Coronary artery (tissue), 2 donors: ENCODE measurements at regions not wholly inside any gene's neighbourhood (a gene's known extent, or its start where the extent isn't known, plus 50 kb on each side); places are given as distances from the start of the nearest gene placed in this dataset.

ENCODE experiments used
- DNase-seq: peaks from one replicate; pipeline ENCODE4 v3.0.0-alpha.2; 2017; ENCODE audit warnings: low spot score
- H3K27ac ChIP-seq, 2 donors: fragments of 200-600 bp; sonication (generic); one replicate each; pipeline ENCODE4 v1.5.1; 2016 to 2019
- H3K4me3 ChIP-seq: fragments of 200-600 bp; sonication (generic); 2 replicates; pipeline ENCODE4 v1.5.1; 2016; ENCODE audit warnings: mild to moderate bottlenecking, moderate library complexity
- CTCF ChIP-seq: fragments of 200-600 bp; sonication (generic); IDR thresholded peaks from one replicate; pipeline ENCODE4 v1.5.1; 2019; ENCODE audit warnings: antibody characterized with exemption

DNA sequence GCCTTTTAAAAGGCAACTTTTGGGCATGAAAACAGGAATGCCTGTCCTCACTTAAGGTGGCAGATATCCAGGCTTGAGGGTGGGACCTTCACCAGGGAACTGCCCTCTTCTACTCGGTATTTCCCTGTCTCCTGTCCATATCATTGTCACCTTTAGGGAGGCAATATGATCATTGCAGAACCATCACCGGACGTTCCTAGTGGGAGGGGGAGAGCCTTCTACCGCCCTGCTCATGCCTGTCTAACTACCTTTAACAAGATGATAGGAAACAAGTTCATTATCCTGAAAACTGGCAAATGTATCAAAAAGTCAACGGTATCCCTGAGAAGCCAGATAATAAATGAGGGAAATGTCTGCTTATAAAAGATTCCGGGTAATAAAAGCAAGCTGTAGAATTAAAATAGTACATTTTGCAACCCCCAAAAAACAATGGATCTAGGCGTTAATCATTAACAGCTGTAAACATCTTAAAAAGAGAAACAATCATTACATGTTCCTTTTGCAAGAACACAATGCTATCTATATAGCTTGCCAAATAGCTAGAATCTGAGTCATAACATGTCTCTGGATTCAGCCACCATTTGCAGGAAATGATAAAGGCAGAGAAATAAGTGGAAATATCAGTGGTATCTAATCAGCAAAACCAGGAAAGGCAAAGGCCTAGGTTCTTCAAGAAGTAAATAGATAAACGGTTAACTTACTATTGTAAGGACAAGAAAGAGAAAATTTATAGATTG lies 852.9 kb upstream of the ADGRL4 start:
- peak overlapping the region in 1 of 2 donors; percentile 22 for H3K27ac ChIP-seq
- no peak overlapping the region for H3K4me3 ChIP-seq
- no peak for DNase-seq
- TF ChIP-seq CTCF: no peak

- no peak overlapping the region for H3K4me3 ChIP-seq
- H3K27ac ChIP-seq: no peak overlapping the region
- no peak for TF ChIP-seq CTCF
- no peak for DNase-seq
These were observed 845.5 kb upstream of the ADGRL4 start for GRCh38 chr1:79852004-79852403.

DNA sequence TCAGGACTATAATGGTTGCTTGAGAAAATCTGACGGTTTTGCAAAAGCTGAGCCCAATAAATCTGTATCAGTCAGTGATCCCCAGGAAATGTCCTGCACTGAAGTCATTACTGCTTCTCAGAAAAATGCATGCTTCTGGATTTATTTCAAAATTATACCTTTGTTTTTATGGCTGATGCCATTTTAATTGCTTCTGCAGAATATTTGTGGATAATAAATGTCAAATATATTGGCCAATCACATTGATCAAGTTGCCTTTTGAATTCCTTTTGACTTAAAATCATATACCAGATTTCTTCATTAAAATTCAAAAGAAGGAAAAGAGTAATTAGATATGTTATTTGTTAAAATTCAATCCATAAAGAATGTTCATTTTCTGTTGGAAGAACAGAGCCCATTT lies 842.9 kb upstream of the ADGRL4 start:
- TF ChIP-seq CTCF: no peak
- no peak for DNase-seq
- H3K4me3 ChIP-seq: no peak overlapping the region
- H3K27ac ChIP-seq: no peak overlapping the region

DNA sequence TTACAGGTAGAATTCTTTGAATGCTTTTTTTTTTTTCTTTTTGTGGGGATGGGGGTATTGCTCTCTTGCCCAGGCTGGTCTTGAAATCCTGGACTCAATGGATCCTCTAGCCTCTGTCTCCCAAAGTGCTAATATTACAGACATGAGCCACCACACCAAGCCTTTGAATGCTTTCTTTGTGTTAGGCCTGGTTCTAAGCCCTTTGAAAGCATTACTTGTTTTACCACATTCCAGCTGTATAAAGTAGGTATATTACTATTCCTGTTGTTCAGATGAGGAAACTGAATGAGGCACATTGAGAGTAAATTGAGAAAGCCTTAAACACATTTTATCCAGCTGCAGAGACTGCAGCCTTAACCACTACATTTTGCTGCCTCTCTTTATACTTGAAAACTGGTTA lies 841.8 kb upstream of the ADGRL4 start:
- no peak for DNase-seq
- TF ChIP-seq CTCF: no peak
- Histone ChIP-seq H3K27ac (no peak overlapping the region), H3K4me3 (no peak overlapping the region)

DNA sequence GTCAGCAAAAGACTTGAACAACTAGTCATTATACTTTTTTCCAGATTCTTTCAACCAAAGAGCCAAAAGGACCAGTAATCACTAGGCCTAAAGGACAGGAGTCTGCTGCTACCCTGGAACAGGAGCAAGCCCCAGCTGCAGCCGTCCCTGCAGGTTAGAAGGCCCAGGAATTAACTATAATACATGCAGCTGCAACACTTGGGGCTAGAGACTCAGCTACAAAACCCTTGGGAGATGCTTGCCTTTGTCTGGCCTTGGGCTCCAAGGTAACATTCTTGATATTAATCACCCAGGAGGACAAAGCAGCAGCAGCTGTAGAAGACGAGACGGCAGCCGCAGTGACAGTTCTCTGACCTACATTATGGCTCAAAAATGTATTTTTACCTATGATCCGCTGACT lies 841.2 kb upstream of the ADGRL4 start:
- H3K27ac ChIP-seq: no peak overlapping the region
- no peak for DNase-seq
- no peak for TF ChIP-seq CTCF
- no peak overlapping the region for H3K4me3 ChIP-seq

DNA sequence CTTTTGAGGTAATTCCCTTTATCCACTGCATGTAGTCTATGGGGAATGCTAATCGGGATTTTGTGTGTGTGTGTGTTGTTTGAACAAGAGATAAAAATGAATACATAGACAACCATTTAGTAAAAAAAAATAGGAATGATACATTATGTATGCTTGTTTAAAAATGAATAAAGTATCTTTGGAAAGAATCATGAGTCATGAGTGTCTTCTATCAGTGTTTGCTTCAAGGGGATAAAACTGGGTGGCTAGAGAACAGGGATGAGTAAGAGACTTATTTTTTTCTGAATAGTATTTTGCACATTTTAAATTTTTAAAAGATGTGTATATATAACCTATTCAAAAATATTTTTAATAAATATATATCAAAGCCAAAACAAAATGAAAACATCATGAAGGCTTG lies 839.4 kb upstream of the ADGRL4 start:
- DNase-seq: no peak
- Histone ChIP-seq H3K4me3 (no peak overlapping the region), H3K27ac (no peak overlapping the region)
- TF ChIP-seq CTCF: no peak

- Histone ChIP-seq H3K4me3 (no peak overlapping the region), H3K27ac (no peak overlapping the region)
- TF ChIP-seq CTCF: no peak
- no peak for DNase-seq
These were observed 836.3 kb upstream of the ADGRL4 start for GRCh38 chr1:79842811-79843210.
